MM.1S (cell line): ENCODE measurements at regions not wholly inside any gene's neighbourhood (a gene's known extent, or its start where the extent isn't known, plus 50 kb on each side); places are given as distances from the start of the nearest gene placed in this dataset.

Experiments
- DNase-seq: peaks from one replicate; pipeline ENCODE4 v3.0.0-alpha.2; 2015
- H2AFZ ChIP-seq: fragments of 300-600 bp; sonication (generic); 2 replicates; pipeline ENCODE4 v1.6.0; 2016; ENCODE audit warnings: antibody characterized with exemption, low read length
- H3F3A ChIP-seq: fragments of 300-600 bp; sonication (generic); 2 replicates; pipeline ENCODE4 v1.6.1; 2016; ENCODE audit warnings: mild to moderate bottlenecking, antibody characterized with exemption, low read length, moderate library complexity, mixed read lengths; ENCODE audit not compliant: insufficient read depth
- H3K27ac ChIP-seq: fragments of 300-600 bp; sonication (generic); 2 replicates; pipeline ENCODE4 v1.5.1; 2016; ENCODE audit warnings: mild to moderate bottlenecking, low read length
- H3K27me3 ChIP-seq: fragments of 300-600 bp; sonication (generic); replicated peaks from 2 replicates; pipeline ENCODE4 v1.6.0; 2016; ENCODE audit warnings: low read length; ENCODE audit not compliant: insufficient read depth
- H3K36me3 ChIP-seq: fragments of 300-600 bp; sonication (generic); replicated peaks from 2 replicates; pipeline ENCODE4 v1.6.1; 2016; ENCODE audit warnings: mild to moderate bottlenecking, low read length, mixed read lengths; ENCODE audit not compliant: insufficient read depth
- H3K4me1 ChIP-seq: fragments of 300-600 bp; sonication (generic); 2 replicates; pipeline ENCODE4 v1.6.1; 2016; ENCODE audit warnings: low read length, mixed read lengths
- H3K4me2 ChIP-seq: fragments of 300-600 bp; sonication (generic); 2 replicates; pipeline ENCODE4 v1.6.0; 2016; ENCODE audit warnings: low read depth, low read length
- H3K4me3 ChIP-seq: fragments of 300-600 bp; sonication (generic); 2 replicates; pipeline ENCODE4 v1.5.1; 2016; ENCODE audit warnings: low read length, mixed read lengths
- H3K79me2 ChIP-seq: fragments of 300-600 bp; sonication (generic); 2 replicates; pipeline ENCODE4 v1.6.1; 2016; ENCODE audit warnings: mixed run types, low read length, mixed read lengths
- H3K9ac ChIP-seq: fragments of 300-600 bp; sonication (generic); 2 replicates; pipeline ENCODE4 v1.6.1; 2016; ENCODE audit warnings: low read length, mixed read lengths
- H3K9me2 ChIP-seq: fragments of 300-600 bp; sonication (generic); replicated peaks from 2 replicates; pipeline ENCODE4 v1.6.1; 2016; ENCODE audit warnings: mild to moderate bottlenecking, low read length, mixed read lengths; ENCODE audit not compliant: insufficient read depth
- H3K9me3 ChIP-seq: fragments of 300-600 bp; sonication (generic); replicated peaks from 2 replicates; pipeline ENCODE4 v1.6.1; 2016; ENCODE audit warnings: mild to moderate bottlenecking, low read length, mixed read lengths; ENCODE audit not compliant: insufficient read depth
- H4K20me1 ChIP-seq: fragments of 300-600 bp; sonication (generic); 2 replicates; pipeline ENCODE4 v1.6.1; 2016; ENCODE audit warnings: mild to moderate bottlenecking, low read length, moderate library complexity, mixed read lengths; ENCODE audit not compliant: insufficient read depth
- EZH2 ChIP-seq: fragments of 300-600 bp; sonication (generic); optimal IDR thresholded peaks from 2 replicates; pipeline ENCODE3; 2017; ENCODE audit warnings: low read depth, mild to moderate bottlenecking, antibody characterized with exemption, low read length, mixed read lengths
- EZH2phosphoT487 ChIP-seq: fragments of 300-600 bp; sonication (generic); IDR thresholded peaks from 2 replicates; pipeline ENCODE4 v1.6.1; 2018; ENCODE audit warnings: antibody characterized with exemption, low read length
- TF ChIP-seq, protein P1 (sequence below): fragments of 300-600 bp; sonication (generic); IDR thresholded peaks from 2 replicates; pipeline ENCODE4 v1.5.1; 2016; ENCODE audit warnings: antibody characterized with exemption, low read length, mixed read lengths

DNA sequence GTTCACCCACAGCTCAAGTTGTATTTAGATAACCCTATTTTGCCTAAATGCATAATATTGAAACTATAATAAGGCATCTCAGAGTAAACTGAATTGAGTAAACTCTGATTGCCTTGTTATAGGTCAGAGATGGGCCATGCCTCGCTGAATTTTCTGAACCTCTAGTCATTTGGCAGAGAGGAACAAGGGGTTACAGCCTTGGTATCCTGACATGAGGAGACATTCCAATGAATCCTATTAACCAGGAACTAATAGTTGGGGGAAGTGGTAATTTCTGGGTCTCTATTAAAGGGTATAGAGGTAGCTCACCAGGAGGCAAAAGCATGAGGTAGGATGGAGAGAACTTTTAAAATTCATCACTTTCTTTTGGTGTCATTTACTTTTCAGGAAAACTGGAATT is 227.4 kb upstream of the CHST9 start:
- no peak for TF ChIP-seq EZH2
- TF ChIP-seq, protein P1, sequence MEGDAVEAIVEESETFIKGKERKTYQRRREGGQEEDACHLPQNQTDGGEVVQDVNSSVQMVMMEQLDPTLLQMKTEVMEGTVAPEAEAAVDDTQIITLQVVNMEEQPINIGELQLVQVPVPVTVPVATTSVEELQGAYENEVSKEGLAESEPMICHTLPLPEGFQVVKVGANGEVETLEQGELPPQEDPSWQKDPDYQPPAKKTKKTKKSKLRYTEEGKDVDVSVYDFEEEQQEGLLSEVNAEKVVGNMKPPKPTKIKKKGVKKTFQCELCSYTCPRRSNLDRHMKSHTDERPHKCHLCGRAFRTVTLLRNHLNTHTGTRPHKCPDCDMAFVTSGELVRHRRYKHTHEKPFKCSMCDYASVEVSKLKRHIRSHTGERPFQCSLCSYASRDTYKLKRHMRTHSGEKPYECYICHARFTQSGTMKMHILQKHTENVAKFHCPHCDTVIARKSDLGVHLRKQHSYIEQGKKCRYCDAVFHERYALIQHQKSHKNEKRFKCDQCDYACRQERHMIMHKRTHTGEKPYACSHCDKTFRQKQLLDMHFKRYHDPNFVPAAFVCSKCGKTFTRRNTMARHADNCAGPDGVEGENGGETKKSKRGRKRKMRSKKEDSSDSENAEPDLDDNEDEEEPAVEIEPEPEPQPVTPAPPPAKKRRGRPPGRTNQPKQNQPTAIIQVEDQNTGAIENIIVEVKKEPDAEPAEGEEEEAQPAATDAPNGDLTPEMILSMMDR = no peak
- no peak for TF ChIP-seq EZH2phosphoT487
- DNase-seq = no peak
- no peaks in the 10 kb centered on the region for H3F3A ChIP-seq
- no peak overlapping the region for H3K4me2 ChIP-seq
- H2AFZ ChIP-seq = no peak overlapping the region
- H3K27ac ChIP-seq = no peak overlapping the region
- no peak overlapping the region for H3K4me3 ChIP-seq
- H3K9me3 ChIP-seq = no peaks in the 10 kb centered on the region
- H3K79me2 ChIP-seq = no peaks in the 10 kb centered on the region
- no peak overlapping the region for H3K9ac ChIP-seq
- H3K9me2 ChIP-seq = no peaks in the 10 kb centered on the region
- H4K20me1 ChIP-seq = no peaks in the 10 kb centered on the region
- H3K36me3 ChIP-seq = no peaks in the 10 kb centered on the region
- H3K4me1 ChIP-seq = no peaks in the 10 kb centered on the region
- H3K27me3 ChIP-seq = no peaks in the 10 kb centered on the region

DNA sequence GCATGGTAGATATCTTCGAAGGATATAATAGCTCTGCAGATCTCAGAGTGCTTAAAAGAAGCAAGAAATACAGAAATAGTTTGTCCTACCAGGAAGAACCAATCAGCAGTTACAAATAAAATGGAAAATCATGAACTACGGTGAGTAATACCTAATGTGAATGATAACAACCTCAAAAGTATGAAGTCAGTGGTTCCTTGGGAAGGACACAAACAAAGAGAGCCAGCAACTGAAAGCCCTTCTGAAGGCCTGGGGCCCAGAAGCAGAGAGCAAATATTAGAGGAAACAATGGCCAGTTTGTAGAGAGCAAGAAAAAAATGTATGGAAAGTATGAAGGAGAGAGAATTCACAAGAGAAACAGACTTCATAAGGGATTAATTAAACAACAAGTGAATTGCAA is 226.8 kb upstream of the CHST9 start:
- no peaks in the 10 kb centered on the region for H3F3A ChIP-seq
- no peak for DNase-seq
- no peak overlapping the region for H3K4me2 ChIP-seq
- no peaks in the 10 kb centered on the region for H3K4me1 ChIP-seq
- H3K9me3 ChIP-seq = no peaks in the 10 kb centered on the region
- H3K36me3 ChIP-seq = no peaks in the 10 kb centered on the region
- no peaks in the 10 kb centered on the region for H3K27me3 ChIP-seq
- no peak overlapping the region for H3K27ac ChIP-seq
- H3K9ac ChIP-seq = no peak overlapping the region
- no peak overlapping the region for H3K4me3 ChIP-seq
- no peaks in the 10 kb centered on the region for H3K9me2 ChIP-seq
- H3K79me2 ChIP-seq = no peaks in the 10 kb centered on the region
- H2AFZ ChIP-seq = no peak overlapping the region
- H4K20me1 ChIP-seq = no peaks in the 10 kb centered on the region
- TF ChIP-seq EZH2 = no peak
- TF ChIP-seq, protein P1 = no peak
- no peak for TF ChIP-seq EZH2phosphoT487

DNA sequence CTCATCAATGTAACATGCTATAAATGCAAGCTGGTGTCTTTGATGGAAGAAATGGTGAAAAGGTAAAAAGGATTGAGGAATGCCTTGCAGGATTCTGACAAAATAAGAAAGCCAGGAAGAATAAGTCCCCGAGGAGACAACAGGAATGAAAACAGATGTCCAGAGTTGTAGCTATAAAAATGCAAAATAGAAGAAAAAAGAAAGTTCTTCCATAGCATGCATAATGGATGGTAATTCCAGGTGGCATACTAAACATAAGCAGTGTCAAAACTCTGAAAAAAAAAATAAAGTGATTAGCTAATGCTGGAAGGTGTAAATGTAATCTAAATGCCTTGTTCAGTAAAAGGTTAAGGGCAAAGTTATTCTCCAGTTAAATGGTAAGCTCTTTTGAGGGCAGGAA is 225.9 kb upstream of the CHST9 start:
- DNase-seq = no peak
- Histone ChIP-seq H2AFZ (no peak overlapping the region), H3K27ac (no peak overlapping the region), H3K9me2 (no peaks in the 10 kb centered on the region), H3K79me2 (no peaks in the 10 kb centered on the region), H3F3A (no peaks in the 10 kb centered on the region), H3K9me3 (no peaks in the 10 kb centered on the region), H3K36me3 (no peaks in the 10 kb centered on the region), H3K4me2 (no peak overlapping the region), H4K20me1 (no peaks in the 10 kb centered on the region), H3K4me3 (no peak overlapping the region), H3K4me1 (no peaks in the 10 kb centered on the region), H3K9ac (no peak overlapping the region), H3K27me3 (no peaks in the 10 kb centered on the region)
- TF ChIP-seq, protein P1 = no peak
- no peak for TF ChIP-seq EZH2phosphoT487
- no peak for TF ChIP-seq EZH2

DNA sequence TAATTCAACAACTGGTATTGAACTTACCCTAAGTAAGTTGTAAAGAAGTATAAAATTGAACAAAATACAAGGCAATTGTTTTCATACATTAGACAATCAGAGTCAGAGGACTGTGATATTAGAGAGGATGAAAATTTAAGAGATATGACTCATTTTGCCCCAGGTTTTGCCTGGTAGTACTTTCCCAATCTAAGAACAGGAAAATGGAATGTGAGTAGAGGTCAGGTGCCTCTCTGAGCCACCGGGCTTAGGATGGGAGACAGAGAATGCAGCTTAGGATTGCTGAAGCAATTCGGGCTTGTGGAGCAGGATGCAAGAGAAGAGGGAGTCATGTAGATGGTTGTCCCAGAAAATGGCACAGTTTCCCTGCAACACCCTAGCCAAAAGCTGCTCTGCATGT is 219.7 kb upstream of the CHST9 start:
- no peak overlapping the region for H3K4me3 ChIP-seq
- TF ChIP-seq EZH2 = no peak
- TF ChIP-seq, protein P1 = no peak
- TF ChIP-seq EZH2phosphoT487 = no peak
- no peak overlapping the region for H3K9ac ChIP-seq
- no peaks in the 10 kb centered on the region for H3K9me3 ChIP-seq
- H2AFZ ChIP-seq = no peak overlapping the region
- H3K4me1 ChIP-seq = no peaks in the 10 kb centered on the region
- H3K9me2 ChIP-seq = no peaks in the 10 kb centered on the region
- no peaks in the 10 kb centered on the region for H3K79me2 ChIP-seq
- no peaks in the 10 kb centered on the region for H3K36me3 ChIP-seq
- no peak for DNase-seq
- H3F3A ChIP-seq = no peaks in the 10 kb centered on the region
- no peak overlapping the region for H3K27ac ChIP-seq
- H4K20me1 ChIP-seq = no peaks in the 10 kb centered on the region
- H3K27me3 ChIP-seq = no peaks in the 10 kb centered on the region
- no peak overlapping the region for H3K4me2 ChIP-seq
